Mammary epithelial cell (primary cell): ENCODE measurements at regions not wholly inside any gene's neighbourhood (a gene's known extent, or its start where the extent isn't known, plus 50 kb on each side); places are given as distances from the start of the nearest gene placed in this dataset.

ENCODE experiments used
- CTCF ChIP-seq, 2 donors: IDR thresholded peaks in 1 of 2; conservative IDR thresholded peaks in 1 of 2; 2 replicates each; pipeline ENCODE4 v1.5.1; 2011 to 2012; ENCODE audit warnings: inconsistent platforms in 2 of 2, low read length in 2 of 2, mild to moderate bottlenecking in 2 of 2, control low read depth in 1 of 2, low read depth in 1 of 2; ENCODE audit not compliant: insufficient read depth in 1 of 2; ENCODE audit errors: extremely low read depth in 1 of 2
- EZH2 ChIP-seq: IDR thresholded peaks from 2 replicates; pipeline ENCODE4 v1.6.1; 2012; ENCODE audit warnings: low read length, inconsistent platforms, borderline replicate concordance

- no peak for TF ChIP-seq CTCF (conservative IDR thresholded peaks at IDR 0.05 in 1 of 2, IDR thresholded peaks at IDR 0.05 in 1 of 2; ENCODE audit: extremely low read depth in 1 of 2, insufficient read depth in 1 of 2, low read depth in 1 of 2, low read length in 2 of 2)
- TF ChIP-seq EZH2, result no peak
Observed at GRCh38 chr4:177964061-177964460, 521.8 kb upstream of the AGA start.
